GM12874 (cell line): ENCODE measurements at regions not wholly inside any gene's neighbourhood (a gene's known extent, or its start where the extent isn't known, plus 50 kb on each side); places are given as distances from the start of the nearest gene placed in this dataset.

Experiments
- CTCF ChIP-seq: IDR thresholded peaks from 2 replicates; pipeline ENCODE4 v1.5.1; 2011; ENCODE audit warnings: low read depth, mild to moderate bottlenecking, control low read depth, low read length, moderate library complexity; ENCODE audit not compliant: insufficient read depth

DNA sequence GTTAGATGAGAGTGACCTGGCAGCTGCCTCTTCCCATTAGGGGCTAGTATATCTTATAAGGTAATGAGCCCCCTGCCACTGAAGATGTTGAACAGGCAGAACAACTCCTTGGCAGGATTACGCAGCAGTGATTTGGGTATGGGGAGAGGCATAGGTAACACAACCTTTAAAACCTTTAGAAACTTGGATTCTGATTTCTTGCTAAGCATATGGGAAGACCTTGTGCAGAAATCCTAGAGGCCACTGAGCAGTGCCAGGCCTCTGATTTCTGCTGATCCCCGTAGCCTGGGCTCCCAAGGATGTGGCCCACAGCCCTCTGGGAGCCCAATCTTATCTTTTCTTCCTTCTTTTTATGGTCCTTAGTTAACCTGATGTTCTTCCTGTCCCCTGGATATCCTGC, 237.9 kb upstream of the ROPN1 start:
- TF ChIP-seq CTCF = no peak

- TF ChIP-seq CTCF = no peak
Observed at GRCh38 chr3:124230432-124230831, 238.5 kb upstream of the ROPN1 start.

DNA sequence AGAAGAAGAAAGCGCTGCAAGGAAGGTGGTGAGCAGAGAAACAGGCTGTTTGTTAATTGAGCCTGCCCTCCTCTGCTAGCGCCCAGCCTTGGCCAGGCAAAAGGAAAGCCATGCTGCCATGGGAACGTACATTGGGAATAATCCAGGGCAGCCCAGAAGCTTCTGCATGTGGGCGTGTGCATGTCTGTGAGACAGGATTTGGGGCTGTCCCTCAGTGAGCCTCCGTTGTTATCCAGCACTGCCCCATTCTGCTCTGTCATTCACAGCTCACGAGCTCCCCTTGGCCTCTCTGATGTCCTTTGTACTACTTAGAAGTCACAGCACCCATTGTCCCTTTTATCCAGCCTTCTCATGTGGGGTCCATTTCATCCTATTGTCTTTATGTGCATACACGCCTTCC, 239.1 kb upstream of the ROPN1 start:
- no peak for TF ChIP-seq CTCF

GRCh38 chr3:124234852-124235252, 242.9 kb upstream of the ROPN1 start:
- no peak for TF ChIP-seq CTCF

DNA sequence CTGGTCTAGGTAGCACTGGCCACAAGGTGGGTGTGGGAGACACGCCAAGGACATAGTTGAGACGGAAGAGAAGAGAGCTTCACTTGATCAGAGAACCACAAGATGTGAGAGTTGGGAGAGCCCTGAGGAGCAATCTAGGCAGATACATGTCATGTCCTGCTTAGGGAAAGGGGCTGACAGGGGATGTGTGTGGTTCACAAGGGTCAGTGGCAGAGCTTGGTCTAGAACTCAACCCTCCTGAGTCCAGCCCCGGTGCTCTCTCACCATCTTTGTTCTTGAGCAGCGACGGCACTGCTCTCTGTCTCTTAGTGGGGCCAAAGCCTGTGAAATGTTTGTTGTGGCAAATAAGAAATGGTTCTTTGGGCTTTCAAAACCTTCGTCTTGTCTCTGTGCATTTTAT, 243.5 kb upstream of the ROPN1 start:
- TF ChIP-seq CTCF = no peak

DNA sequence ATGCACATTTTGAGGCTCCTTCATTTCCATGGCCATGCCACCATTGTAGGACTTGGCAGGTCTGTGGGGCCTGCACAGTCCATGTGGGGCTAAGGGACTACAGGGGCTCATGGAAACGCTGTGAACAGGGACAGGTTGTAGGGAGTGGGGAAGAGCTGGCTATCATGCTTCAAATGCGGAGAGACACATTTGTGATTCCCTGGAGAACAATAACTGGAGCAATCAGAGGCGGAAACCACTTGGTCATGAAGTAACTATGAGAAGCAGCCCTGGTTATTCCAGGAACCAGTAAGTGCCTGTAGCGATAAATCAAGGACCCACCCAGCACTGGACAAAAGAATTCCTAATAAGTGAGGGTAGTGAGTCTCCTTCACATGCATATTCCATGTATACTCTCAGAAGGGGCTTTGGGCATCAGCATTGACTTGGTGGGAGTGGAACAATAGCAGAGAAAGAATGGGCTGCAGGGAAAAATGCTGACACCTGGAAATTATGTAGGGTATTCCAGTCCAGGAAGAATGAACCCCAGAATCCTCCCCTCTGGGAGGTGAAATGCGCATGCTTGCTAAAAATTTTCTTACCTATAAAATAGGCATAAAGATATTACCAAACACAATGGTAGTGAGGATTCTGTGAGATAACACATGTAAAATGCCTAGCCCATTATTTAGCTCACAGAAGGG, 251.4 kb upstream of the ROPN1 start:
- no peak for TF ChIP-seq CTCF

DNA sequence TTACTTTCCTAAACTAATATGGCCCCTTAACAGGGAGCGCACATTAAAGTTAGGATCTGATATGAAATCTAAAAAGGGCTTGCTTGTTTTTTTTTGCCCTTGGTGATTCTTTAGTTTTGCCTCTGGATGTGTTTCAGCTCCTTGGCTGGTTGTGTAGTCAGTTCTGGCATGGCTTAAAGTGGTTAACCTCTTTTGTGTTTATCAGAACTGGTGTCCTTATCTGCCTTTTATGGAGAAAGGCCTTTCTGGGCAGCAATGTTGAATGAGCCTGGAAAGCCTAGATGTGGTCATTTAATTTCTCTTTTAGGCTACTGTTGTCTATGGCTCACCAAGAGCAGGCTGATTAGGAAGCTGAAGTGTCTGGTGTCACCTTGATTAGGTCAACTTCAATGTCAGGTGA, 254.5 kb upstream of the ROPN1 start:
- no peak for TF ChIP-seq CTCF
